Activated CD4-positive, alpha-beta T cell treated with anti-CD3 and anti-CD28 coated beads, Interleukin-2, amount 50 U/mL, for 16 hours (primary cell): ENCODE measurements at regions not wholly inside any gene's neighbourhood (a gene's known extent, or its start where the extent isn't known, plus 50 kb on each side); places are given as distances from the start of the nearest gene placed in this dataset.
A peak's percentile ranks its signal among the peaks of the same experiment; 100 is the strongest.

Source experiments
- DNase-seq: peaks from one replicate; pipeline ENCODE4 v3.0.0-alpha.2; 2020

DNA sequence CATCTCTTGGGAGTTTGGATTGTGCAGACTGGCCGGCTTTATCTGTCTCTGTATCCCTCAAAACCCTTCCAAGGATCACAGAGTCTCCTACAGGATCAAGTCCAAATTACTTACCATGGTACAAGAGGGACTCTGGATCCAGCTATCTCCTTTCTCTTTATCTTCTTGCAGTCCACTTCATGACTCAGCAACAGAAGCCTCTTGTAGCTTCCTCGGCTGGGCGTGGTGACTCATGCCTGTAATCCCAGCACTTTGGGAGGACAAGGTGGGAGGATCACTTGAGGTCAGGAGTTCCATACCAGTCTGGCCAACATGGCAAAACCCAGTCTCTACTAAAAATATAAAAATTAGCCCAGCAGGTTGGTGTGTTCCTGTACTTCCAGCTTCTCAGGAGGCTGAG lies 189.7 kb downstream of the BCAT1 start:
- DNase-seq: no peak

DNA sequence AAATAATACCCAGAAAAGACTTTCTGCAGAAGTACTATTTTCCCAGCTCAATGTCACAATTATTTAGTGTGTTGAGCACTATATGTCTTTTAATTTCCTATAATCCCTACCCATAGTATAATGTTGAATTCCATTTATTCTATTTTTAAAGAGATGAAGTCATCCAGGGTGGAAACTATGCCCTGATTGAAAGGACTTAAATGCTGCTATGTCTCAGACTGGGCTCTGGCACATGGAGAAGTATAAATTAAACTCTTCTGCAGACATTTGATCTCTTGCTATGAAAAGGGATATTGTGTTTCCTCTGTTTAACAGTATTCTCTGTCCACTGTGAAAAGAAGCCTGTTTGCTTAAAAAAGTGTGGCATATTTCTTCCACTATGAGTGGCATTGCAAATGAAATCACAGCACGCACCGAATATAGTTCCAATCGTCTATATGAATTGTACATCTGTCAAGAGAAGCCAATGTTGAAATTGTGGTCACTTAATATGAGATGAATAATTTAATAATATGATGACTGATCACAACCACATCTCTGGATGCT lies 192.3 kb downstream of the BCAT1 start:
- no peak for DNase-seq

DNA sequence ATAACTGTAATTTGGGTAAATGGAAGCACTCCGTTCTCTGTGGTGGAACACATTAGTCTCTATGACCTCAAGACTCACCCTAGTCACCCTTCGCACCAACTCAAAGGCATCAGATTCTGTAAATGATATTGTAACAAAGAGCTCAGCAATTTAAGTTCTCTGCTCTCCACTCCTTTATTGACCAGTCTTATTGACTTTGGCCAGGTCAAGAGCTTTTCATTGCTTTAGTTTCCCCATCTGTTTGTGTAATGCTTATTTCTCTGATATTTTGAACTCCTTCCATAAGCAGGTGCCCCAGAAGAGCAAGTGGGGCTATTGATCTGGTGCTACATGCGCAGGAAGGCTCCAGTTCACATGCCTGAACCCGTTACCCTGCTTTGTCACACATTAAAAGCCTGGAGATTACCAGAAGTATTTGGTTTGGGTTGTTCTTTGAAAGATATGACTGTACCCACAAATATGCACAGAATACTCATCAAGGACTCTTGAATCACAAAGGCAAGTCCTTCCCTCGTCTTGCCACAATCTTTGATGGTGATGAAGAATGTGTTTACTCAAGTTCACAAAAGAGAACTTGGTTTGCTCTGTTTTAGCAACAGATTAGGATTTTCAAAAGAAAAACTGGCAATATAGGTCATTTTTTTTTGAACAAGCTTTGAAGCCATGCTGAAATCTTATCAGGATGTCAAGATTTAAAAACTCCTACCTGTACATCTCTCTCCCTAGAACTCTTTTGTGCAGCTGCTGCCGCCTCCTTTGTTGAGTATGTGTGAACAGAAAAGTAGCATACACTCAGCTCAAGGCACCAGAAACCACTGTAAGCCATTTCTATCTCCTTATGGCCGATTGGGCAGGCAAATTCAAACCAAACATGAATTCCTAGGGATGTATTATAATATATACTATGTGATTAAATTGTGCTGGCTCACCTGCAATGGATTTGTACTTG lies 193.9 kb downstream of the BCAT1 start:
- peak; percentile 65 for DNase-seq

DNA sequence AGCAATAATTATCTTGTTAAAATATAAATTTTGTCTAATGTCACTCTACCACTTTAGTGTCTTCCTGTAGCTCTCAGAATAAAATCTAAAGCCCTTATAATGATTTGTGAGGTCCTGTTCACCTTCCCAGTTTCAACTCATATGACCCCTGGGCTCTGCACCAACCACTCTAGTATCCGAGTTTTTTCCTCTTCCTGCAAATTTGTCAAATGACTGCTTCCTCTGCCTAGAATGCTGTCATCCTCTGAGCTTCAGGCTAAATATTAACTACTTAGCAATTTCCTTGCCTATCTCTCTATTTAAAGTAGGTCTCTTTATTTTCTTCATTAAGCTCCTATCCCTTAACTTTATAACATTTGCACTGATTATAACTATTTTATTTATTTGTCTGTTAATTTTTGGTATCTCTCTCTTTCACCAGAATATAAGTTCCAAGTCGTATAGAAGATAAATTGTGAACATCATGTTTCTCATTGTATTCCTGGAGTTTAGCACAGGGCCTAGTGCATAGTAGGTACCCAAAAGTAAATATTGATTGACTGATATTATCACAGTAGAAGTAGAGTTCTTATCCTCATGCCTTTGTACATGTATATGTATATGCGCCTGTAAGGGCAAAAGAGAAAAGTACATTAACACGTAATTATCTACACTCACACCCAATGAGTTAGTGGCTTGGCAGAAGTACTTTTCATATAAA lies 196.0 kb downstream of the BCAT1 start:
- no peak for DNase-seq

DNA sequence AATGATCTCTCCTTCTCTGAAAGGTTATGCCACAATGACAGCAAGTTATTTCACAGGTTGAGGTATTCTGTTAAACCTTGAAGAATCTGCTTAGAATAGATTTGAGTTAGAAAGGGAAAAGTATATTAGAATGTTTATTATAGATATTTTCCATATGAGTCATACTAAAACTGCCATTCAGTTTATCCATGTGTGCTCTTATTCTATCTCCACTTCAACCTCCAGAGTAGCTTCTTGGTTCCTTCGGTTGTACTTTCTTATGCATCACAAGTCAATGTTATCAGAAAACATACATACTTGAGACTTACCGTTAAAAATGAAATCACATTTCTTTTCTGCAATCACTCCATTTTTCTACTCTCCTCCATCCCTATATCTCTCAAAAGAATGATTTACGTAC lies 197.7 kb downstream of the BCAT1 start:
- DNase-seq: no peak

DNA sequence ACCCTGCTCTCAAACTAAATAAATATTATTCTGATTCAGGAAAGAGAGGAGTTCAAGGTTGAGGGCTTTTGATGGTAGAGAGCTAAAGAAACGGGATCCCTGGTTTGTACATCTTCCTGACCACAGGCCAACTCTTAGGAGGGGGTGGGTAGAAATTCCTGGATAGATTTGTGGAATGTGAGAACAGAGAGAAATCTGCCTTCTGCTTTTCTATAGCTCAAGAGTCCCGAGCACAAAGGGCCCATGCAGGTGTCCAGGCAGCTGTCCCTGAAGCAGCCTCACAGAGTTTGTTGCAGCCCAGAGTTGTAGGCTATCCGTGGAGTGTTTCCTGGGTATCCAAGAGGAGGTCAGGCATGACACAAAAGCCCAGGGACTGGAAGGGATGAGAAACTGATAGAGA lies 198.6 kb downstream of the BCAT1 start:
- no peak for DNase-seq

DNA sequence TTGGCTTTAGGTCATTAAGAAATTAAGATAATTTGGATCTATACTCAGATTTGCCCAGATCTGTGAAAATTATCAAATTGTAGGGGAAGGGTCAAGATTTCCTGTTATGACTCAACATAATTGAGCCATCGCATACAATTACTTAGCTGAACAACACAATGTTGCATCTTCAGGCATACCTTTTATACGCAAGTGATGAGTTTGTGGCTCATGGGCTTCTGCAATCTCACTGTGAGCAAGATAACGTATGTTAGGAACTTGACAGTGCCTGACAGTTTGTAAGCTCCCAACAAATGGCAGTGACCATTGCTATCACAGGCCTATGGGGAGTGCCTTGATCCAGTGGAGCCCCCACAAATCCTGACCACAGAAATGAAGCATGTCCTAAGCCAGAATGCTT lies 199.7 kb downstream of the BCAT1 start:
- DNase-seq: no peak

DNA sequence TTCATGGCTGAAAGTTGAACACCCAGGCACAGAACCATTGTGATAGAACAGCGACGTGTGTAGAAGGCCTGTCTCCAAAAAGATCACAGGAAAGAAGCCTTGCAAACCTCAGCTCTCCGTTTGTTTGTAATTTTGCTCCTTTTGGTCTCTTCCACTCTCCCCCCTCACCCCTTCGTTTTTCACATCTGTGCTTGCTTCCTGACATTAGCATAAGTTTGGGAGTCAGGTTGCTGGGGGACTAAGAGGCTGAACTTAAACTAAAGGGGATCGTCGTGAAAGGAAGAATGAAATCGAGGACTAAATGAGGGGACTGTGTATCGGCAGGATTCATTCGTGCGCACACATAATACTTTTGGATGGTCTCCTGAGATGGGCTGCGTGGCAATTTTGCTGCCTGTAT lies 200.6 kb downstream of the BCAT1 start:
- DNase-seq: no peak

DNA sequence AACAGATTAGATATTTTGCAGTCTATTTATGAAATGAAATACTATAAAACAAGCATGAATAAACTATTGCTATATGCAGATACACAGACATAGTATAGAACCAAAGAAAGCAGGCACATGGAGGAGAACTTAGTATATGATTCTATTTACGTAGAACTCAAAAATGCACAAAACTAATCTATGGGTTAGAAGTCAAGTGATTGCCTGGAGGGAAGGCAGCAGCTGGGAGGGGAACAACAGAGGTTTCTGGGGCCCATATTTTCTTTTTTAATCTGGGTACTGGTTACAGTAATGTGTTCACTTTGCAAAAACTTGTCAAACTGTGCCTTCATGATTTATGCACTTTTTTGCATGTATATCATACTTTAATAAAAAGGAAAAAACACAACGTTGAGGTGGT lies 202.0 kb downstream of the BCAT1 start:
- DNase-seq: no peak

DNA sequence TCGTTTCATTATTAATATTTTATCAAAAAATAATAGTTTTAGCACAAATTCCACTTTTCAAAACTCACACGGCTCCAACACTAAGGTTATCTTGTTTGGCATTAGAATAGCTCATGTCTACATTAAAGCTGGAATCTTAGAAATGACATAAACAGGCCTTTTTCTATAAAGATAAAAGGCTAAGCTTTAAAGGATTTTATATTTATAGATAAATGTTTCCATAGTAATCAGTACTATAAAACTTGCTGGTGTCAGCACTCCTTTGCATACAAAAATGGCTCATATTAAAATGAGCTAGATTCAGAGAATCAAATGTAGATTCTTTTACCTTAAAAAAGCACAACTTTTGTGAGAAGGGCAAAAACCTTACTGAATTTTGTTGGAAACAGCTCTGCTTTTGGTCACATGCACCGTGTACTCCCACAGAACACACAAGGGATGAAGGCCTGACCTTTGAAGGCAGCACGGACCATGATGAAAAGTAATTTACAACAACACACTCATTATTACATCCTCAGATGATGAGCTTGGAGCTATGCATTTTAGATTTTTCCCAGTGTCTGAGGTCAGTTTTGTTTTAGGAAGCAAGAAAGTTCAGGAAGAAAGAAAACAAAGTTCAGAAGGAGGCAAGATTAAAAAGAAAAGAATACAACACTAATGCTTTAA lies 202.8 kb downstream of the BCAT1 start:
- no peak for DNase-seq

DNA sequence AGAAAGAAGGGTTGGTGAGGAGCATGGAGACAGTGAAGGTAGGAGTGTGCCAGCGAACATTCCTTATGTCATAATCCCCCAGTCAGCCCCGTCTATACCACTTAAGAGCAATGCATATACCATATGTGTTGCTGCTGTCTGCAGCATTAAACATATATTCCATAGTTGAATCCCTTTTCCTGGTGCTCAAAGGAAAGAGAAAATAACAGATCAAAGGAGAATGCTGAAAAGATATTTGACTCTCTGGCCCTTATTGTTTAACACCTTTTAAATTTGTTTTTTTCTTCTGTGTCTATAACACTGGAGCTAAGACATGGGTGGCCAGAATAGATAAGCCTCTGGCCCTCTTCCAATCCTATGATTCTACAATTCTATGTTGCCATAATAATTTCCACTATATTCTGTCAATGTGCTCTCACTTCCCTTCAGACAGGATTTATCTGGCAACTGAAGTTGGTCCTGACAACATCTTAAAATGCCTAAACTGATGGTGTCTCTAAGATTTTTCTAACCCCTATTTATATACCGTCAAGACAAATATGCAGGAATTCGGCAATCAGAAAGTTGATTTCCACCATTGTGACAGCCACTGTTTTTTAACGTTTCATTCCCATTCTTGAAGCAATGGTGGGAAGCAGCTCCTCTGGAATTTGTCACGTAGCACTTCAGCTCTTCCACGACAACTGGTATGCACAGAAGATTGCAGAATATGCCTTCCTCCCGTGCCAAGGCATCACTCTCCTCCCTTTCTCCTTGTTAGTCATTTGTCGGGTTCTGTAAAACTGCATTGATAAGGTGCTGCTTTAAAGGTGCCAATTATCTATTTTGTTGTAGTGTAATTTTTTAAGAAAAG lies 204.7 kb downstream of the BCAT1 start:
- DNase-seq: no peak

DNA sequence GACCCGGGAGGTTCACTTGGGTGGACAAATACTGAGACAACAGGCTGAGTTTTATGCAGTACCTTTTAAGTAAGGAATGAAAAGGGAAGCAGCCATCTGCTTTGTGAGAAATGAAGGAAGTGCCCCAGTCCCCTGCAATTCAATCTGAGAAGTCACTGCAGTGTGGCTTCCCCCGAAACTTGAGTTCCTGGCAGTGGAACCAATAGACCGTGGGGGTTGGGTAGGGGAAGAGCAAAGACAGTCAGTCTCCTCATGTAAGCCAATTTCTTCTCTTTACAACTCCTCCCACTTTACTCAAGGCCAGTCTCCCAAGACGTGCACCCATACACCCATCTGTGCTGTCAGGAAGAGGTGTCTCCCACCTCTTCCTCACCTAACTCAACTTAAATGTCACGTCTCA lies 206.5 kb downstream of the BCAT1 start:
- DNase-seq: peak; percentile 85

DNA sequence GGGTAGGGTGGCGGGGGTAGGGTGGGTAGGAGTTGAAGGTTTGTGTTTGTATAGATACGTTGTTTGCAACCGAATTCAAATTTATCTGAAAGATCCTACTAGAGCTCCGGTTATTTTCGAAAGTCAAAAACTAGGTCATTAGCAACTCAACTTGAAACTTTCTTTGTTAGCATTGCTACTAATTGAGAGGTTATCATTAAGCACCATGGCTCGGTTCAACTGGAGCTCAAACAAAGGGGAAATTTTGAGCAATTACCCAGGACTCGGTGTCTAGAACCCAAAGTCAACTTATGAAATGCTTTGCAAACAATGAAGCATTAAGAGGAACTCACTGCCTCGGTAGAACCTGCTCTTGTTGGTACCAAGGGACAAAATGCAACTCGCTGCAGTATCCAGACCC lies 207.7 kb downstream of the BCAT1 start:
- peak; percentile 46 for DNase-seq

DNA sequence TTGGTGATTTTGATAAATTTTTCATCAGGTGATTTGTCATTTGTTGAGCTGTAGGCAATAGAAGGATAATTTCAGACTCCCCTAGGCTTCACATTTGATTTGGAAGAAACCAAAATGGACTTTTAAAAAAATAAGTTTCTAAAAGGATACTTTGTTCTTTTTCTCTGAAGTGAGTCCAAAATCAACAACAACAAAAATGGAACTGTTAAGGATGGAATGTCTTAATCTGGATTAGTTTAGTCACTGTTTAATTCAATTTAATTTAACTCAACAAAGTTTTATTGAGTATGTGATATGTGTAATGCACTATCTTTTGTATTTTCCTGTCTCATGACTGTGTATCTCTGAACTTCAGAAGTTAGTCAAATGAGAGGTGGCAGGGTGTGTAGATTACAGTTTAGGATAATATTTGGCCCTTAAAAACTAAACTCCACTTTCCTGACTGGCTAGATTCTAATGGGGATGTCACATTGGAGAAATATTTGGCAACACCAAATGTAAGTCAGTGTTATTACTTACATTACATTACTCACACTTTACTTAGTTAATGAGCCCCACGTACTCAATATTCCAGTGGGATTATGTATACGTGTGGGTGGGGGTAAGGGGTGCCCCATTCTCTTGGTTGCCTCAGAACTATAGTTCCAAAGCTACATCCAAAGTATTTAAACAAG lies 209.7 kb downstream of the BCAT1 start:
- no peak for DNase-seq

DNA sequence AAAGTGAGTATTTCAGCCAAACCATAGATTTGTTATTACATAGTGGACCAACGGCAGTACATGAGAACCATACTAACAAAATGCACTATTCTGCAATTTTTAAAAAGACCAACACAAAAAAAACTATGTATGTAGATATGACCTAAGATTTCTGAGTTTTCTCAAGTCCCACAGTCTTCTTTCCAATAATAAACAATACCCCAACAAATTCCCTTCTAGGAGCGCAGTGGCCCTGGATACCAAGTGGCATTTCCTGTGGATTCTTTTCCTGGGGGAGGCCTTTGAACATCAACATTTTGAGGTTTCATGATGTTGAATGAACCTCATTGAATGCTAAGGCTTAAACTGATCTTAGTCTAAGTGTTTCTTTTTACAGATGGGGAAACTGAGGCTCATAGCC lies 210.5 kb downstream of the BCAT1 start:
- DNase-seq: no peak

DNA sequence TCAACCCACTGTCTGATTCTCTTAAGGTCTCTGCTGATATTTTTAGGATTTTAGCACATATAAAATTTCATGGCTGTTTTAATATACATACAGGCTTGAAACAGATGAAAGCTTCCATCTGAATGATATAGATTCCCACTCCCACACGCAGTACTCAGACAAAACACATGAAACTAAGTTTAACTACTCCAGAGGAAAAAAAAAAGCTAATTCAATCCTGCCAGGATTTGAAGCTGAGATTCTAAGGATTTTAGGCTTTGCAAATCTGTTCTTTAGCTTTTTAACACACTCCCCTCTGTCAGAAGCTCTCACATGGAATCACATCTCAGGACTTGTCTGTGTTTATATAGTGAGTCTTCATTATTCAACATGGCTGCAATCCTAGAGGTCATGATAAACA lies 217.3 kb downstream of the BCAT1 start:
- no peak for DNase-seq

DNA sequence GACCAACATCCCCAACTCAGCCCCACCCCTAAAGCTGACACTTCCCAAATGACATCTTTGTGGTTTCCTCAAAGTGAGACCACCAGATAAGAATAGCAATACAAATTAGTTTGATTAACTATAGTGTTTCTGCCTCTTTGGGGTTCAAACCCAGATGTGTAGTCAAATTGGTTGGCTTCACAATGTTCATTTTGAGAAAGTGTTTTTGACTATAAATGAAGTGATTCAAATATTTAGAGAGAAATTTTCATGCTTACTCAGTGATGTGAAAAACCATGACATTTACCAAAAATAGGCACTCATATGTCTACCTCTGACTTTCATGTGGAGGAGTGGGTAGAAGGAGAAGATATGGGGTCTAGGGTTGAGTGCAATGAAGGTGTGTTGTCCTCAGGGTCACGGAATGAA lies 218.4 kb downstream of the BCAT1 start:
- peak; percentile 68 for DNase-seq

DNA sequence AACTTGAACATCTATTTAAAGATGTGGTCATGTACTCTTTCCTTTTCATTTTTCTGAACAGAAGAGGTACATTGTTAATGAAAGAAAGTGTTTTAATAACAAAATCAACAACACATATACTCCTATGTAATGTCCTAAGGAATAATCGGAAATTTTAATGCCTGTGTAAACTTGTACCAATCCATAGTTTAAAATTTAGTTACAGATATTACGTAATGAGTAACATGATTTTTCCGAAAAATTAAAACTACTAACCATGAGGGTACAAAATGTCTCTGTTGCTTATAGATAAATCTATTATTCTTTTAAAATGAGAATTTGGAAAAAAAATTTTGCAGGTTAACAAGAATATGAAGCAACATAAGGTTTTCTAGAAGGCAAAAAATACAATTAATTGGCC lies 220.1 kb downstream of the BCAT1 start:
- DNase-seq: no peak

DNA sequence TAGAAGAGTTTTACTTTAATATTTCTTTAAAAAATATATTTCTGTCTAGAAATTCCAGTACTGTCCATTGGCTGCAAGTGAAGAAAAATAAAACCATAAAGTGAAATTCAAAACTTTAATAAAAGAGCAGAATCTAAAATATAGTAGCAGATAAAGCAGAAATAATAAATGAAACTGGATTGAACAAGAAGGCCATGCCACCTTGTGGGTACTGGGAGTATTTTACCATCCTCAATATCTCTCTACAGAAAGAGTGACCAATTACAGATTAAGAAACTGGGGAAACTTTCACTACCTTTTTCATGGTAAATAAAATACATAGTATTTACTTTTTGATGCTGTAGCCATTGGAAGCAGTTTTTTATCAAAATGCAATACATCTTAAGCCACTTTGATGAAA lies 220.5 kb downstream of the BCAT1 start:
- DNase-seq: no peak

DNA sequence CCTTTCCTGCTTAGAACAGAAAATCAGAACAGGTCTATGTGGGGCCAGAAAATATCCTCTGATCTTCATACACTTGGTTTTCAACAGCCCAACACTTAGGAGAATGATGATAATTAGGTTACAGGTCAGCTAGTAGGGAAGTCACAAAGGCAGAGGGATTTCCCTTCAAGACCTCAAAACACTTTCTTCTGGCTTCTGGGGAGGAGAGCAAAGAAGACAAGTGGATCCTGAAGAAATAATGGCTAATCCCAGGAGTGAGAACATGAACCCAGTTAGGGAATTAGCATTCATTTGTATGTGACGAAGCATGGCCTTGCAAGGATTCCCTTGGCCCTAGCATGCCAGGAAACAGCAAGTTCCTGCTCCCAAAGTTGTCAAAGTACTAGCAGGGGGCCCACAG lies 223.3 kb downstream of the BCAT1 start:
- DNase-seq: no peak

DNA sequence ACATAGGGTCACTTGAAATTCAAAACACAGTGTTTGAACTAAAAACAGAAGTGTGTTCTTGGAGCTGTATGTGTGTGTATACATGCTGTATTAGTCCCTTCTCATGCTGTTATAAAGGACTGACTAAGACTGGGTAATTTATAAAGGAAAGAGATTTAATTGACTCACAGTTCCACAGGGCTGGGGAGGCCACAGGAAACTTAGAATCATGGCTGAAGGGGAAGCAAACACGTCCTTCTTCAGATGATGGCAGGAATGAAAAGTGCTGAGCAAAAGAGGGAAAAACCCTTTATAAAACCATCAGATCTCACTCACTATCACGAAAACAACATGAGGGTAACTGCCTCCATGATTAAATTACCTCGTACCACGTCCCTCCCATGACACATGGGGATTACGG lies 224.1 kb downstream of the BCAT1 start:
- peak; percentile 54 for DNase-seq

DNA sequence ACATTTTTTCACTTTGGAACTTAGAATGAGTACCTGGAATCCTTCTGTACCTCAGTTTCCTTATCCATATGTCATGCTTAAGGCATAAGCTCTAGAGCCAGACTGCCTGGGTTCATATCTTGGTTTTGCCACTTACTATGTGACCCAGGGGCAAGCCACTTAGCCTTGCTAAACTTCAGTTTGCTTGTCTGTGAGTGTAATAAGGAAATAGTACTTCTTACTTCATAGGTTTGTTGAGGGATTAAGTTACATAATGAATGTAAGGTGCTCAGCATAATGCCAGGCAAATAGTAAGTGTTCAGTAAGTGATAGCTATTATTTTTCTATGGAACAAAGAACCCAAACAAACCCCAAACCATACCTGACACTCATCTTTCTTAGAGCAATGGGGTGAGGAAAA lies 225.1 kb downstream of the BCAT1 start:
- DNase-seq: no peak
